ENCODE measurements at regions not wholly inside any gene's neighbourhood (a gene's known extent, or its start where the extent isn't known, plus 50 kb on each side); places are given as distances from the start of the nearest gene placed in this dataset.

DNA sequence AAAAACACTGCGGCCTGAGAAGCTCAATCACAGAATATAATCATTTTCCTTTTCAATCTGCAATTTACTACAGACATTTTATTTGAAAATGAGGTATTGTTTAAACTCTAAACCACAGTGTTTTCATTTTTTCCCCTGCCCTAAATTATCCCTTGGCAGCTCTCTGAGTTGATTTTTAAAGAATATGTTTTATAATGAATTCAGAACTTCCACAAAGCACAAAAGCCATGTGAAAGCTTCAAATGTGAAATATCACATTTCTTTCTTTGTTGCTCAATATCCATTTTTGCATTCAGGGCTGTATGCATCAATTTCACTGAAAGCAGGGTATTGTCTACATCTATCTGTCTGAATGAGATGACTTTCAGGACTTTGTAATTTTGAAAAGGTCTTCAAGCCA, 813.6 kb upstream of the ALCAM start:
- no peak overlapping the region for H3K4me3 ChIP-seq (ENCODE audit: low read depth, low read length)
- TF ChIP-seq, protein P1, sequence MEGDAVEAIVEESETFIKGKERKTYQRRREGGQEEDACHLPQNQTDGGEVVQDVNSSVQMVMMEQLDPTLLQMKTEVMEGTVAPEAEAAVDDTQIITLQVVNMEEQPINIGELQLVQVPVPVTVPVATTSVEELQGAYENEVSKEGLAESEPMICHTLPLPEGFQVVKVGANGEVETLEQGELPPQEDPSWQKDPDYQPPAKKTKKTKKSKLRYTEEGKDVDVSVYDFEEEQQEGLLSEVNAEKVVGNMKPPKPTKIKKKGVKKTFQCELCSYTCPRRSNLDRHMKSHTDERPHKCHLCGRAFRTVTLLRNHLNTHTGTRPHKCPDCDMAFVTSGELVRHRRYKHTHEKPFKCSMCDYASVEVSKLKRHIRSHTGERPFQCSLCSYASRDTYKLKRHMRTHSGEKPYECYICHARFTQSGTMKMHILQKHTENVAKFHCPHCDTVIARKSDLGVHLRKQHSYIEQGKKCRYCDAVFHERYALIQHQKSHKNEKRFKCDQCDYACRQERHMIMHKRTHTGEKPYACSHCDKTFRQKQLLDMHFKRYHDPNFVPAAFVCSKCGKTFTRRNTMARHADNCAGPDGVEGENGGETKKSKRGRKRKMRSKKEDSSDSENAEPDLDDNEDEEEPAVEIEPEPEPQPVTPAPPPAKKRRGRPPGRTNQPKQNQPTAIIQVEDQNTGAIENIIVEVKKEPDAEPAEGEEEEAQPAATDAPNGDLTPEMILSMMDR (IDR thresholded peaks at IDR 0.05; ENCODE audit: borderline replicate concordance, insufficient read depth, low read depth, low read length) = no peak

DNA sequence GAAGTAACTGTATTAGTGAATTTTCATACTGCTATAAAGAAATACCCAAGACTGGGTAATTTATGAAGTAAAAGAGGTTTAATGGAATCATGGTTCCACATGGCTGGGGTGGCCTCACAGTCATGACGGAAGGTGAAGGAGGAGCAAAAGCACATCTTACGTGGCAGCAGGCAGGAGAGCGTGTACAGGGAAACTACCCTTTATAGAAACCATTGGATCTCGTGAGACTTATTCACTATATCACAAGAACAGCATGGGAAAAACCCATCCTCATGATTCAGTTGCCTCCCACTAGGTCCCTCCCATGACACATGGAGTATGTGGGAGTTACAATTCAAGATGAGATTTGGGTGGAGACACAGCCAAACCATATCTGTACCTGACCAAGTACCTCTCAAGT, 812.3 kb upstream of the ALCAM start:
- TF ChIP-seq, protein P1 (IDR thresholded peaks at IDR 0.05; ENCODE audit: borderline replicate concordance, insufficient read depth, low read depth, low read length) = no peak
- no peak overlapping the region for H3K4me3 ChIP-seq (ENCODE audit: low read depth, low read length)

DNA sequence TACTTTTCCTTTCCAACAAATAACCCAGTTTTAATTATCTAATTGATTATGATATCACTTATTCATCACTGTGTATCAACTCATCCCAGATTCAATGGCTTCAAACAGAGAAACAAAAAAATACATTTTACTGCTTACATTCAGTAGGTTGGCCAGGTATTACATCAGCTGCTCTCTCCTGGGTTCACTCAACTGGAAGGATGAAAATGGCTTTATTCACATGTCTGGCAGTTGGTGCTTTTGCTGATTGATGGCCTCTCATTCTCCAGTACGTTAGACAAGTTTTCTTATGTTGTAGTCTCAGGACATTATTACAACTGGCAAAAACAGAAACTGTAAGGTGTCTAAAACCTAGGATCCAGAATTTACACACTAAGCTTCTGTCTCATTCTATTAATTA, 811.0 kb upstream of the ALCAM start:
- no peak overlapping the region for H3K4me3 ChIP-seq (ENCODE audit: low read depth, low read length)

DNA sequence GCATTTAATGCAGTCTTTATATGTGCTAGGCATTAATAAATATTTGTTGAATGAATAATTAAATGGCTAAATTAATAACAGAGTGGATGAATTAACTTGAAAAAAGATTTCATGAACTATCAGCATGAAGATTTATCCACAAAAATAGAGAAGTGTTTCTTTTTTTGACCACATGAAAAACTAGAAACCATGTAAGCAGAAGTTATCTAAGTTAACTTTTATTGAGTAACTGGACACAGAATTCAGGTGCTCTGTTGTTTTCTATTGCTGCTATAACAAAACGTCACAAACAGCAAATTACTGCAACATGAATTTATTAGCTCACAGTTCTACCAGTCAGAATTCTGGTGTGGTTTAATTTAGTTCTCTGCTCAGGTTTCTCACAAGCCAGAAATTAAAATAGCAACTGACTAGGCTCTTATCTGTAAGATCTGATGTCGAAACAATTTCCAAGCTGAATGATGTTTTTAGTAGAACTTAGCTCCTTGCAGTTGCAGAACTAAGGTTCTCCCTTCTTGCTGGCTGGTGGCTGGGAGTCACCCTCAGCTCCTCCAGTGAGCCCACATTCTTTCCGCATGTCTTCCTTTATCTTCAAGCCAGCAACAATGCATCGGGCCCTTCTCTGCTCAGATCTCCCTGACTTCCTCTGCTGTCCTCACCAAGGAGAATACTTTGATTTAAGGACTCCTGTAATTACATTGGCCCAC, 810.2 kb upstream of the ALCAM start:
- TF ChIP-seq, protein P1 (IDR thresholded peaks at IDR 0.05; ENCODE audit: borderline replicate concordance, insufficient read depth, low read depth, low read length) = no peak
- no peak overlapping the region for H3K4me3 ChIP-seq (ENCODE audit: low read depth, low read length)

More for the DNA sequence above, 811.0 kb upstream of the ALCAM start:
- TF ChIP-seq, protein P1 (IDR thresholded peaks at IDR 0.05; ENCODE audit: borderline replicate concordance, insufficient read depth, low read depth, low read length) = no peak

DNA sequence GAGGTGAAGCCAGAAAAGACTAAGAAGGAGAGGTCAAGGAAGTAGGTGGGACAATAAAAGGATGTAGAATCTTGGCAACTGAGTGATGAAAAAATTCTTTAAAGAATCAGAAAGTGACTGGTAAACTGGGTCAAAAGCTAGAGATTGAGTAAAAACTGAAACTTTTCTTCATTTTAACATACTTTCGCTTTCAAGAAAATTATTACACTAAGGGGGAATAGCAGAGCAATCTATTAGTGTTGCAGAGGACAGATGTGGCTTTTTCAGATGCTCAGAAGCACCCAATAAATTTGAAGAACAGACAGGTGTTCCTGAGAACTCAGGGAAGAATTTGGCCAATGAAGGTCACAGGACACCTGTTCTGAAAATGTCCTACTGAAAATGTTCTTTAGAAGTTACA, 805.4 kb upstream of the ALCAM start:
- TF ChIP-seq, protein P1 (IDR thresholded peaks at IDR 0.05; ENCODE audit: borderline replicate concordance, insufficient read depth, low read depth, low read length) = no peak
- no peak overlapping the region for H3K4me3 ChIP-seq (ENCODE audit: low read depth, low read length)

DNA sequence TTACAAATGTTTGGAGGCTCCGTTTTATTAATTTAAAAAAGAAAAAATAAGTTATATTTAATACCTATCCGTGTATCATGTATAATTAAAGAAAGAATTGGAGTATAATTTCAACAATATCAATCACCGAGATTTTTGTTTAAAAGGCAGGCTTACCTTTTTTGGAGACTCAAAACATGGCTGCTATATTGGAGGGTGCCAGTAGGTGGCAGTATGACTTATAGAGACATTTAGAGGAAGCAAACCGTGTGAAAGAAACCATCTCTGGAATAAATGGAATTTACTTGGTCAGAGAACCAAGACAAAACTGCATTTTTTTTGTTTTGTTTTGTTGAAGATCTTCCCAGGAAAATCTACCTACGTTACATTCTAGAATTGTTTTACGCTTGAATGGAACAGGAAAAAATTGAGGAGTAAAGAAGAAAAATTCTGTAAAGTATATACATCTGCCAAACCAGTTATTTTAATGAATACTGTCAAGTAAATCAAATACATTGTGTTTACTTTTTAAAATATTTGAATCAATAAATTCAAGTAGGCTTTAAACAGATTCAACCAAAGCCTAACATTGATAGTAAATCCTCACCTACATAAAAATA, 802.6 kb upstream of the ALCAM start:
- TF ChIP-seq, protein P1 (IDR thresholded peaks at IDR 0.05; ENCODE audit: borderline replicate concordance, insufficient read depth, low read depth, low read length) = peak; percentile 39; the same call in 1 of the 2 replicates
- H3K4me3 ChIP-seq (ENCODE audit: low read depth, low read length) = no peak overlapping the region

DNA sequence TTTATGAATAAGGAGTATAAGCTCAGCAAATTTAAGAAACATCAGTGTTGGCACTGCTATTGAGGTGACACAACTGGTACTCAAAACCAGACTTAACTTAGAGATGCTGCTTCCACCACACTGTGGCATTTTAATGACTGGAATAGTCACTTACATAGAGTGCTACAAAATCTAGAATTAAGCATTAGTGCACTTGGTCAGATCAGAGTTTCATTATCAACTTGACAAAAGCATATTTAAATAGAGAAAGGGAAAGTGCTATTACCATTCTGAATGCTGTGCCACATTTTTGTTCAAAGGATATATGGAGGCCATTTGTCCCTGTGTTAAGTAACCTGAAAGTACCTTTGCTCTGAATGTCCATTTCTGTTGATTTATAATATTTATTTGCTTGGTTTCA, 800.7 kb upstream of the ALCAM start:
- H3K4me3 ChIP-seq (ENCODE audit: low read depth, low read length) = no peak overlapping the region

More for the DNA sequence above, 800.7 kb upstream of the ALCAM start:
- TF ChIP-seq, protein P1 (IDR thresholded peaks at IDR 0.05; ENCODE audit: borderline replicate concordance, insufficient read depth, low read depth, low read length) = no peak
